Fibroblast of villous mesenchyme (primary cell): ENCODE measurements at regions not wholly inside any gene's neighbourhood (a gene's known extent, or its start where the extent isn't known, plus 50 kb on each side); places are given as distances from the start of the nearest gene placed in this dataset.

Experiments used
- DNase-seq: peaks from one replicate; pipeline ENCODE4 v3.0.0-alpha.2; 2010; ENCODE audit warnings: low read depth
- H3K4me3 ChIP-seq: 2 replicates; pipeline ENCODE4 v1.5.1; 2011; ENCODE audit warnings: low read depth, mild to moderate bottlenecking, low read length
- CTCF ChIP-seq: IDR thresholded peaks from 2 replicates; pipeline ENCODE4 v1.5.1; 2012; ENCODE audit warnings: low read depth, mild to moderate bottlenecking, low read length; ENCODE audit not compliant: insufficient read depth

- no peak for TF ChIP-seq CTCF
- H3K4me3 ChIP-seq = no peak overlapping the region
- DNase-seq = no peak
Measured at GRCh38 chr3:64410226-64410625, 185.0 kb upstream of the PRICKLE2 start.

GRCh38 chr3:64408770-64409169, 183.5 kb upstream of the PRICKLE2 start:
- TF ChIP-seq CTCF = no peak
- DNase-seq = no peak
- H3K4me3 ChIP-seq = no peak overlapping the region

- TF ChIP-seq CTCF = no peak
- DNase-seq = no peak
- no peak overlapping the region for H3K4me3 ChIP-seq
Measured at GRCh38 chr3:64406271-64406670, 181.0 kb upstream of the PRICKLE2 start.

GRCh38 chr3:64405211-64405835, 180.1 kb upstream of the PRICKLE2 start:
- H3K4me3 ChIP-seq = no peak overlapping the region
- peak; percentile 79 for DNase-seq
- no peak for TF ChIP-seq CTCF

GRCh38 chr3:64400706-64401105, 175.4 kb upstream of the PRICKLE2 start:
- no peak overlapping the region for H3K4me3 ChIP-seq
- TF ChIP-seq CTCF = no peak
- no peak for DNase-seq

- DNase-seq = peak; percentile 78
Measured at GRCh38 chr3:64399205-64399800, 174.0 kb upstream of the PRICKLE2 start.

More at GRCh38 chr3:64399205-64399800, 174.0 kb upstream of the PRICKLE2 start:
- no peak overlapping the region for H3K4me3 ChIP-seq
- TF ChIP-seq CTCF = peak; percentile 84
